ENCODE measurements at regions not wholly inside any gene's neighbourhood (a gene's known extent, or its start where the extent isn't known, plus 50 kb on each side); places are given as distances from the start of the nearest gene placed in this dataset.

DNA sequence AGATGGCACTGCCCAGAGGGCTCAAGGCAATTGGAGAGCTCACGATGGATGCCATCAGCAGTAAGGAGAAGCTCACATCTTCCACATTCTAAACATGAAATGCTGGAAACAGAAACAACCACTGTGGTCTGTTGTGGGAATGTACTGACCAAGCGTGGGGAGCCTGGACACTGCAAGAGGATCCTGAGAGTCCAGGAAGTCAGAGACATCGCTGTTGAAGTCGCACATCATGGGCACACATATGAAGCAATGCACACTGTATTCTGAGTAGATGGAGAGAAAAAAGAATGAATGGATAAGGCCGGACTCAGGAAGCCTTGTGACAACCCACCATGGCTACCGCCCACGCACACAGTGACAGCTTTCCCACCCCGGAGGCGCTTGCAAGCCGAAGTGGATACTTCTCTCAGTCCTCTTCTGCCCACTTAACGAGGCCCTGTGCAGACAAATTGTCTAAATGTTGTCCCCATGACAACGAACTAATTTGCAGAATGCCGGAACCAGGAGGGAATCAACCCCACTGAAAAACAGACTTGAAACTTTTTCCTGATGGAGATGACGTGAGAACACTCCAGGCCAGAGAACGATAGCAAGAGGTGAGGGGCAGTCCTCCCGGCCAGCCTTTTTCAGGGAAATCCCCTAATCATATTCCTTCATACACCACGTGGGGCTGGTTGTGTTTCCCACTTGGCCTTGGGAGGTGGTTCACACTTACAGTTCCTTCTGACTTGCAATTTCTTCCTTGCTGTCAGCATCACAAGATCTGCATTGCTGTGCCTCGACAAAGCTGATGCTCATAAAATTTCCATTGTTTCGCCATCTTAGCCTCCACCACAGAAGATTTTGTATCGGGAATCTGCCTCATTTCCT, 109.6 kb upstream of the SERP2 start:
- TF ChIP-seq, protein P1, sequence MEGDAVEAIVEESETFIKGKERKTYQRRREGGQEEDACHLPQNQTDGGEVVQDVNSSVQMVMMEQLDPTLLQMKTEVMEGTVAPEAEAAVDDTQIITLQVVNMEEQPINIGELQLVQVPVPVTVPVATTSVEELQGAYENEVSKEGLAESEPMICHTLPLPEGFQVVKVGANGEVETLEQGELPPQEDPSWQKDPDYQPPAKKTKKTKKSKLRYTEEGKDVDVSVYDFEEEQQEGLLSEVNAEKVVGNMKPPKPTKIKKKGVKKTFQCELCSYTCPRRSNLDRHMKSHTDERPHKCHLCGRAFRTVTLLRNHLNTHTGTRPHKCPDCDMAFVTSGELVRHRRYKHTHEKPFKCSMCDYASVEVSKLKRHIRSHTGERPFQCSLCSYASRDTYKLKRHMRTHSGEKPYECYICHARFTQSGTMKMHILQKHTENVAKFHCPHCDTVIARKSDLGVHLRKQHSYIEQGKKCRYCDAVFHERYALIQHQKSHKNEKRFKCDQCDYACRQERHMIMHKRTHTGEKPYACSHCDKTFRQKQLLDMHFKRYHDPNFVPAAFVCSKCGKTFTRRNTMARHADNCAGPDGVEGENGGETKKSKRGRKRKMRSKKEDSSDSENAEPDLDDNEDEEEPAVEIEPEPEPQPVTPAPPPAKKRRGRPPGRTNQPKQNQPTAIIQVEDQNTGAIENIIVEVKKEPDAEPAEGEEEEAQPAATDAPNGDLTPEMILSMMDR (IDR thresholded peaks at IDR 0.05; ENCODE audit: control extremely low read depth, extremely low read depth, low read depth, missing control alignments) = no peak
- ChIA-PET POLR2A (no interaction called here), CTCF (no interaction called here)
- no peak for DNase-seq (ENCODE audit: extremely low spot score)

DNA sequence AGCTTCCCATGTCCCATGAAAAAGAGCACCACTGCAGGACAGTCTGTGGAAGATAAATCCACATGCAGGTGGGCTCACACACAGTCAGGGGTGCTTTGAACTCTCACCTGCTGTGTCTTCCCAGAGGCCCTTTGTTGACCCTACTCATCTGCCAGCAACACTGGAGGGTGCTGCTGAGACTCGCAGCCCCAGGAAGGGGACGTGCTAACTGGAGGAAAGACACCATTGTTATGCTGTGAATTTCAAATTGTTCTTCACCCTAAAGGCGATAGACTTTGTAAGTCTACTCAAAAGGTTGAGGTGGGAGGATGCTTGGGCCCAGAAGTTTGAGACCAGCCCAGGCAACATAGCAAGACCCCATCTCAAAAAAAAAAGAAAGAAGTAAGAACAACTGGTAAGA, 107.3 kb upstream of the SERP2 start:
- CTCF ChIA-PET = interaction anchor here (1.1 to 1.2 kb wide), 2 partner anchors 8 to 14 kb away, joined by 3 read pairs; no protein-coding TSS in a partner anchor
- POLR2A ChIA-PET = no interaction called here
- no peak for DNase-seq (ENCODE audit: extremely low spot score)
- TF ChIP-seq, protein P1 (IDR thresholded peaks at IDR 0.05; ENCODE audit: control extremely low read depth, extremely low read depth, low read depth, missing control alignments) = no peak

DNA sequence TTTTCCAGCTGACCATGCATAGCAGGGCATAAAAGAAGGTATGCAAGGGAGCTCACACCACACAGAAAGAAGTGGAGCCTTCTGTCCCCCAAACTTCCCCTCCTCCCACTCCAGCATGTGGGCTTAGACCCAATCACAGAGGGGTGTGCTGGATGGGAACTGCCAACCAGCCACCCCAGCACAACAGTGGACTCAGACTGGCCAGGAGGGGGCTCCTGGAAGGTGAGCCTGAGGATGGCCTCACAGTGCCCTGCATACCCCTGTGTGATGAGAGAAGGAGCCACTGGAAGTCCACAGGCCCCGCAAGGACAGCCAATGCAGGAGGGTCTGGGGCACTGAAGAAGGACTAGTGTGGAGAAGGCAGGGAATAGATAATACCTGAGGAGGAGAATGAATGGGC, 106.9 kb upstream of the SERP2 start:
- DNase-seq (ENCODE audit: extremely low spot score) = no peak
- CTCF ChIA-PET = interaction anchor here (1.1 to 1.4 kb wide), 3 partner anchors 7 to 13 kb away, joined by 3 read pairs; no protein-coding TSS in a partner anchor
- POLR2A ChIA-PET = no interaction called here
- TF ChIP-seq, protein P1 (IDR thresholded peaks at IDR 0.05; ENCODE audit: control extremely low read depth, extremely low read depth, low read depth, missing control alignments) = no peak

DNA sequence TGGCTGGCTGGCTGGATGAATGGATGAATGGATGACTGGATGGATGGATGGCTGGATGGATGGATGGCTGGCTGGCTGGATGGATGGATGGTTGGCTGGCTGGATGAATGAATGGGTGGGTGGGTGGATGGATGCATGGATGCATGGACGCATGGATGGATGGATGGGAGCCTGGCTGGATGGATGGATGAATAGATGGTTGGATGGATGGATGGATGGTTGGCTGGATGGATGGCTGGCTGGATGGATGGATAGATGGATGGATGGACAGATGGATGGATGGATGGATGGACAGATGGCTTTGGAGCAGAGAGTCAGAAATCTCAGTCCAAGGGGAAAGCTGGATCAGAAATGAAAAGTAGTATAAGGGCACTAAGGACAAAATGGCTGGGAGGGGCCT, 106.4 kb upstream of the SERP2 start:
- TF ChIP-seq, protein P1 (IDR thresholded peaks at IDR 0.05; ENCODE audit: control extremely low read depth, extremely low read depth, low read depth, missing control alignments) = no peak
- ChIA-PET POLR2A (no interaction called here), CTCF (interaction anchor here (0.8 to 1.4 kb wide), 3 partner anchors 12 to 217 kb away, joined by 3 read pairs; no protein-coding TSS in a partner anchor)
- no peak for DNase-seq (ENCODE audit: extremely low spot score)

DNA sequence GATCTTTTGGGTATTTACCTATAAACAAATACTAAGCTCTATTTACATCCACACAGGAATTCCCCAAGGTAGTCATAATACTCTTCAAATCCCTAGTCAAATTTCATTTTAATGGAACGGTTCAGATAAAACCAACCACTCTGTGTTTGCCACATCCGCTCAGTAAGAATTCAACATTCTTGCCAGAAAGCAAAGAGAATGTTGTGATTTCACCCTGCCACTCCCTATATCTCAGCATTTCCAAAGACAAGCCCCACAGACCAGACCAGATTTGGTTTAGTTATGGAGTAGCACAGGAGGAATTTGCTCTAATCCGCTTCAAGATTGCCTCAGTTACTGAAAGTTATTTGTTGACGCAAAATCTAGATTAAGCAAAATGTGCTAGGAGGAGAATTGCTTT, 105.6 kb upstream of the SERP2 start:
- ChIA-PET POLR2A (no interaction called here), CTCF (interaction anchor here (0.8 to 1.4 kb wide), 2 partner anchors 11 to 216 kb away, joined by 3 read pairs; no protein-coding TSS in a partner anchor)
- TF ChIP-seq, protein P1 (IDR thresholded peaks at IDR 0.05; ENCODE audit: control extremely low read depth, extremely low read depth, low read depth, missing control alignments) = no peak
- no peak for DNase-seq (ENCODE audit: extremely low spot score)

DNA sequence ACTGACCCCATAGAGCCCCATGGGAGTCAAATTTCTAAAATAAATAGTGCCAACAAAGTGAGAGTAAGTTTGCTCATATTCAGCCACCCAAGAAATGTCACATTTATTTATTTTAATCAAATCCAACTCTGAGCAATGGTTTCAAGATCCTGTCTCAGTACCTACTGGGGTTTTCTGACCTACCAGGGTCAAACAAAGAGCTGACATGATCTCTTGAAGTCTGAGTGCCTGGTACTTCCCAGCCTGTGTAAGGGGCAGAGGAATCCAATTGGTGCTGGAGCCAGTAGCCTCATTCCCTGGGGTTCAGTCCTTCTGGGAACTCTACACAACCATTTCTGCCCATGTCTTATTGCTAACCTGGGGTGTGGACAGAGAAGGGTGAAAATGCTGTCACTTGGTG, 104.6 kb upstream of the SERP2 start:
- CTCF ChIA-PET = no interaction called here
- no peak for DNase-seq (ENCODE audit: extremely low spot score)
- TF ChIP-seq, protein P1 (IDR thresholded peaks at IDR 0.05; ENCODE audit: control extremely low read depth, extremely low read depth, low read depth, missing control alignments) = no peak
- POLR2A ChIA-PET = no interaction called here

Measured in GM10248 (cell line).